SKM-1 treated with dmso at 0.1 percent for 144 hours (cell line): ENCODE measurements at regions not wholly inside any gene's neighbourhood (a gene's known extent, or its start where the extent isn't known, plus 50 kb on each side); places are given as distances from the start of the nearest gene placed in this dataset.
"Not testable (repeated sequence)": the region's sequence is repeated elsewhere in the genome, so short reads cannot be mapped to it uniquely, and the experiment has no call there.

Source experiments
- DNase-seq: peaks from one replicate; lab custom pipeline; 2025; ENCODE audit not compliant: unreplicated experiment; lab: John Stamatoyannopoulos, UW

- DNase-seq = no peak
These were observed 157.5 kb downstream of the RFPL4B start for GRCh38 chr6:112504621-112505020.

- DNase-seq = no peak
These were observed 164.3 kb downstream of the RFPL4B start for GRCh38 chr6:112511441-112511840.

GRCh38 chr6:112513175-112513574, 166.0 kb downstream of the RFPL4B start:
- DNase-seq = no peak

GRCh38 chr6:112522587-112522986, 175.5 kb downstream of the RFPL4B start:
- DNase-seq = no peak

- no peak for DNase-seq
These were observed 176.9 kb downstream of the RFPL4B start for GRCh38 chr6:112524071-112524470.

- no peak for DNase-seq
These were observed 178.6 kb downstream of the RFPL4B start for GRCh38 chr6:112525749-112526148.

- no peak for DNase-seq
These were observed 179.5 kb downstream of the RFPL4B start for GRCh38 chr6:112526594-112526993.

GRCh38 chr6:112528306-112528705, 181.2 kb downstream of the RFPL4B start:
- DNase-seq = not testable (repeated sequence)

GRCh38 chr6:112535816-112536215, 188.7 kb downstream of the RFPL4B start:
- DNase-seq = no peak

GRCh38 chr6:112539355-112539754, 192.2 kb downstream of the RFPL4B start:
- DNase-seq = no peak

- DNase-seq = not testable (repeated sequence)
These were observed 194.7 kb downstream of the RFPL4B start for GRCh38 chr6:112541847-112542246.

- not testable (repeated sequence) for DNase-seq
These were observed 200.4 kb downstream of the RFPL4B start for GRCh38 chr6:112547321-112548085.

- DNase-seq = no peak
These were observed 202.6 kb downstream of the RFPL4B start for GRCh38 chr6:112549749-112550148.

GRCh38 chr6:112557435-112557834, 210.3 kb downstream of the RFPL4B start:
- DNase-seq = no peak

GRCh38 chr6:112557961-112558360, 210.8 kb downstream of the RFPL4B start:
- DNase-seq = no peak

- no peak for DNase-seq
These were observed 213.5 kb downstream of the RFPL4B start for GRCh38 chr6:112560651-112561050.

- no peak for DNase-seq
These were observed 215.4 kb downstream of the RFPL4B start for GRCh38 chr6:112562301-112563231.

- DNase-seq = no peak
These were observed 216.2 kb downstream of the RFPL4B start for GRCh38 chr6:112563368-112563767.

- no peak for DNase-seq
These were observed 220.9 kb downstream of the RFPL4B start for GRCh38 chr6:112568066-112568465.

GRCh38 chr6:112571488-112572270, 224.5 kb downstream of the RFPL4B start:
- DNase-seq = no peak

- no peak for DNase-seq
These were observed 227.1 kb downstream of the RFPL4B start for GRCh38 chr6:112574190-112574589.
